Right cardiac atrium (tissue), 5 donors: ENCODE measurements at regions not wholly inside any gene's neighbourhood (a gene's known extent, or its start where the extent isn't known, plus 50 kb on each side); places are given as distances from the start of the nearest gene placed in this dataset.

Experiments
- ATAC-seq, 2 donors: fragments of 200-7000 bp; cut with Tn5 transposase; one replicate each; pipeline versions ENCODE4 v1.8.0 to v1.9.1; 2020; ENCODE audit warnings: moderate library complexity in 2 of 2, mild to moderate bottlenecking in 1 of 2
- DNase-seq, 3 donors: peaks; one replicate each; pipeline ENCODE4 v3.0.0-alpha.2; 2020
- H3K27ac ChIP-seq: one replicate; pipeline ENCODE4 v1.5.1; 2013; ENCODE audit warnings: mild to moderate bottlenecking, low read length, control low read depth, moderate library complexity
- H3K27me3 ChIP-seq: one replicate; pipeline ENCODE4 v1.6.1; 2013; ENCODE audit not compliant: control insufficient read depth, insufficient read depth
- H3K4me1 ChIP-seq: one replicate; pipeline ENCODE4 v1.6.1; 2013; ENCODE audit warnings: low read length; ENCODE audit not compliant: control insufficient read depth, insufficient read depth
- H3K4me3 ChIP-seq: one replicate; pipeline ENCODE4 v1.5.1; 2013; ENCODE audit warnings: low read length, control low read depth
- H3K9me3 ChIP-seq: one replicate; pipeline ENCODE4 v1.6.1; 2013; ENCODE audit warnings: low read length; ENCODE audit not compliant: control insufficient read depth
- WGBS: extraction: QIAGEN DNeasy Blood & Tissue Kit; methylation state at CpG from one replicate; pipeline ENCODE4 v1.1.7; 2013; 5-methylcytosine and 5-hydroxymethylcytosine counted together
- intact Hi-C, 4 donors: fragments of 100-400 bp; cut with DNase I; formaldehyde crosslinking; loops; one replicate each; pipeline versions ENCODE4 v1.11.0 to v1.14.0; 2022 to 2023
- donor health status: healthy with polysubstance abuse.
- donor health status: DM: no; HTN: yes; CAD: no.
- donor health status: DM: no; HTN: no; CAD: no.
- donor health status: DM: no; HTN: yes; CAD: no; lungs with severe emphysema.
- donor health status: DM: yes; HTN: yes; CAD: no.

GRCh38 chr22:48955351-48956311 is 872.0 kb downstream of the BRD1 start:
- DNase-seq (no peak), ATAC-seq (no peak)
- 77% methylated on average over 36 of the region's 36 CpGs for WGBS
- no peak overlapping the region for H3K27ac ChIP-seq
- H3K27me3 ChIP-seq, result no peaks in the 10 kb centered on the region
- no peak overlapping the region for H3K4me3 ChIP-seq
- no peaks in the 10 kb centered on the region for H3K9me3 ChIP-seq
- H3K4me1 ChIP-seq, result no peaks in the 10 kb centered on the region
- intact Hi-C loops, result no loop called here

- ATAC-seq, result no peak
- intact Hi-C loops, result no loop called here
- no peaks in the 10 kb centered on the region for H3K4me1 ChIP-seq
- no peak for DNase-seq
- H3K27ac ChIP-seq, result no peak overlapping the region
- WGBS, result 60% methylated on average over 16 of the region's 16 CpGs
- no peaks in the 10 kb centered on the region for H3K9me3 ChIP-seq
- no peak overlapping the region for H3K4me3 ChIP-seq
- H3K27me3 ChIP-seq, result no peaks in the 10 kb centered on the region
Measured at GRCh38 chr22:48954781-48955311, 872.8 kb downstream of the BRD1 start.

GRCh38 chr22:48953830-48954229 is 873.8 kb downstream of the BRD1 start:
- Histone ChIP-seq H3K27me3 (no peaks in the 10 kb centered on the region), H3K27ac (no peak overlapping the region), H3K4me3 (no peak overlapping the region), H3K4me1 (no peaks in the 10 kb centered on the region), H3K9me3 (no peaks in the 10 kb centered on the region)
- intact Hi-C loops, result no loop called here
- no peak for DNase-seq
- no peak for ATAC-seq
- 76% methylated on average over 11 of the region's 11 CpGs for WGBS

GRCh38 chr22:48953103-48953720 is 874.5 kb downstream of the BRD1 start:
- WGBS, result 87% methylated on average over 11 of the region's 11 CpGs

GRCh38 chr22:48952256-48953102 is 875.2 kb downstream of the BRD1 start:
- no peak overlapping the region for H3K4me3 ChIP-seq
- intact Hi-C loops, result no loop called here
- DNase-seq (no peak), ATAC-seq (no peak)
- 73% methylated on average over 19 of the region's 19 CpGs for WGBS
- H3K27ac ChIP-seq, result no peak overlapping the region
- no peaks in the 10 kb centered on the region for H3K4me1 ChIP-seq
- no peaks in the 10 kb centered on the region for H3K9me3 ChIP-seq
- H3K27me3 ChIP-seq, result no peaks in the 10 kb centered on the region

More at GRCh38 chr22:48953103-48953720, 874.5 kb downstream of the BRD1 start:
- H3K4me3 ChIP-seq, result no peak overlapping the region
- H3K27me3 ChIP-seq, result no peaks in the 10 kb centered on the region
- no peaks in the 10 kb centered on the region for H3K9me3 ChIP-seq
- DNase-seq, result no peak
- H3K4me1 ChIP-seq, result no peaks in the 10 kb centered on the region
- H3K27ac ChIP-seq, result no peak overlapping the region
- no peak for ATAC-seq
- intact Hi-C loops, result no loop called here

GRCh38 chr22:48951836-48952235 is 875.8 kb downstream of the BRD1 start:
- H3K4me3 ChIP-seq, result no peak overlapping the region
- H3K4me1 ChIP-seq, result no peaks in the 10 kb centered on the region
- 81% methylated on average over 6 of the region's 6 CpGs for WGBS
- intact Hi-C loops, result no loop called here
- DNase-seq, result no peak
- ATAC-seq, result no peak
- no peaks in the 10 kb centered on the region for H3K27me3 ChIP-seq
- H3K27ac ChIP-seq, result no peak overlapping the region
- H3K9me3 ChIP-seq, result no peaks in the 10 kb centered on the region

GRCh38 chr22:48950151-48950915 is 877.3 kb downstream of the BRD1 start:
- ATAC-seq, result no peak
- intact Hi-C loops, result no loop called here
- no peak for DNase-seq
- no peaks in the 10 kb centered on the region for H3K4me1 ChIP-seq
- no peak overlapping the region for H3K27ac ChIP-seq
- no peaks in the 10 kb centered on the region for H3K27me3 ChIP-seq
- no peaks in the 10 kb centered on the region for H3K9me3 ChIP-seq
- no peak overlapping the region for H3K4me3 ChIP-seq
- 72% methylated on average over 27 of the region's 27 CpGs for WGBS

GRCh38 chr22:48949375-48950149 is 878.1 kb downstream of the BRD1 start:
- ATAC-seq (no peak), DNase-seq (no peak)
- no peaks in the 10 kb centered on the region for H3K4me1 ChIP-seq
- H3K27ac ChIP-seq, result no peak overlapping the region
- H3K9me3 ChIP-seq, result no peaks in the 10 kb centered on the region
- H3K27me3 ChIP-seq, result no peaks in the 10 kb centered on the region
- intact Hi-C loops, result no loop called here
- no peak overlapping the region for H3K4me3 ChIP-seq
- 81% methylated on average over 18 of the region's 18 CpGs for WGBS

- ATAC-seq, result no peak
- WGBS, result 83% methylated on average over 6 of the region's 6 CpGs
- Histone ChIP-seq H3K4me1 (no peaks in the 10 kb centered on the region), H3K27ac (no peak overlapping the region), H3K9me3 (no peaks in the 10 kb centered on the region), H3K4me3 (no peak overlapping the region), H3K27me3 (no peaks in the 10 kb centered on the region)
- intact Hi-C loops, result no loop called here
- no peak for DNase-seq
Measured at GRCh38 chr22:48948575-48949170, 879.0 kb downstream of the BRD1 start.
